Aorta (tissue), 5 donors: ENCODE measurements at regions not wholly inside any gene's neighbourhood (a gene's known extent, or its start where the extent isn't known, plus 50 kb on each side); places are given as distances from the start of the nearest gene placed in this dataset.

Source experiments
- ATAC-seq: fragments of 200-7000 bp; cut with Tn5 transposase; one replicate; pipeline ENCODE4 v1.9.1; 2022; ENCODE audit warnings: moderate library complexity; ENCODE audit not compliant: low FRiP score
- DNase-seq, 2 donors: peaks; one replicate each; pipeline ENCODE4 v3.0.0-alpha.2; 2020
- H3K27ac ChIP-seq, 2 donors: one replicate each; pipeline ENCODE4 v1.5.1; 2013; ENCODE audit warnings: low read length in 2 of 2, mild to moderate bottlenecking in 2 of 2, moderate library complexity in 2 of 2, control low read depth in 1 of 2, inconsistent platforms in 1 of 2, low read depth in 1 of 2
- H3K27me3 ChIP-seq, 2 donors: one replicate each; pipeline ENCODE4 v1.6.1; 2013; ENCODE audit warnings: control low read depth in 1 of 2, low read length in 1 of 2, mild to moderate bottlenecking in 1 of 2, moderate library complexity in 1 of 2; ENCODE audit not compliant: insufficient read depth in 2 of 2, control insufficient read depth in 1 of 2
- H3K36me3 ChIP-seq, 2 donors: one replicate each; pipeline ENCODE4 v1.6.1; 2013; ENCODE audit warnings: control low read depth in 1 of 2, low read length in 1 of 2, mild to moderate bottlenecking in 1 of 2; ENCODE audit not compliant: insufficient read depth in 2 of 2, control insufficient read depth in 1 of 2
- H3K4me1 ChIP-seq, 2 donors: one replicate each; pipeline ENCODE4 v1.6.1; 2013; ENCODE audit warnings: low read length in 2 of 2, control low read depth in 1 of 2, mild to moderate bottlenecking in 1 of 2, moderate library complexity in 1 of 2; ENCODE audit not compliant: insufficient read depth in 2 of 2, control insufficient read depth in 1 of 2
- H3K4me3 ChIP-seq, 2 donors: one replicate each; pipeline ENCODE4 v1.5.1; 2013; ENCODE audit warnings: low read length in 2 of 2, control low read depth in 1 of 2, mild to moderate bottlenecking in 1 of 2
- H3K9me3 ChIP-seq: one replicate; pipeline ENCODE4 v1.6.1; 2013; ENCODE audit warnings: mild to moderate bottlenecking, low read length; ENCODE audit not compliant: control insufficient read depth
- WGBS, 2 donors: extraction: QIAGEN DNeasy Blood & Tissue Kit; methylation state at CpG; one replicate each; pipeline ENCODE4 v1.1.7; 2013; 5-methylcytosine and 5-hydroxymethylcytosine counted together
- intact Hi-C, 2 donors: fragments of 100-400 bp; cut with DNase I; formaldehyde crosslinking; loops; one replicate each; pipeline versions ENCODE4 v1.14.2 to v1.15.0; 2022
- donor health status: healthy with polysubstance abuse.
- donor health status: Bipolar disorder and iron deficiency.
- donor health status: DM: no; HTN: no; CAD: no.
- donor health status: DM: no; HTN: no; CAD: no.
- donor health status: DM: yes; HTN: yes; CAD: no.

DNA sequence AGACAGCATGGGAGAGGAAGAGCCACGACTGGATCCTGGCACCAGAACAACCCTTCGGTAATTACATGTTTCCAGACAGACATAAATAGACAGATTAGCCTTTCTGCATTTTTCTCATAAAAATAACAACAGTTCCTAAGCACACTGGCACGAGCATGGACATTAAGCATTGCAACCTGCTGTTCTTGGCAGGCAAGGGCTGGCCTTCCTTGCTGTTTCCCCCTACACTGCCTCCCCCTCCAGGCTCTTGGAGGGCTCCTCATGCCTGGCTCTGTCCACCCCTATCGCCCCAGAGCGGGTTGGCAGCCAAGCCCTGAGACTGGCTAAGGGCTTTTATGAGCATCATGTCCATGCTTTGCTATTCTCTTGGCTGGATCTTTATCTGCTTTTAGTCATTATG, 89.6 kb downstream of the TTC32 start:
- DNase-seq (peak; percentile 84 to 86), ATAC-seq (peak; percentile 74)
- Histone ChIP-seq H3K4me3 (no peak overlapping the region), H3K27ac (peak overlapping the region in 1 of 2 donors; percentile 67), H3K36me3 (no peaks in the 10 kb centered on the region), H3K9me3 (no peaks in the 10 kb centered on the region), H3K27me3 (no peaks in the 10 kb centered on the region), H3K4me1 (peaks cover 0 to 3% of the 10 kb centered on the region in 2 donors)
- WGBS, 2 donors = 5 to 7% methylated on average over 5 of the region's 5 CpGs
- intact Hi-C loops = no loop called here

DNA sequence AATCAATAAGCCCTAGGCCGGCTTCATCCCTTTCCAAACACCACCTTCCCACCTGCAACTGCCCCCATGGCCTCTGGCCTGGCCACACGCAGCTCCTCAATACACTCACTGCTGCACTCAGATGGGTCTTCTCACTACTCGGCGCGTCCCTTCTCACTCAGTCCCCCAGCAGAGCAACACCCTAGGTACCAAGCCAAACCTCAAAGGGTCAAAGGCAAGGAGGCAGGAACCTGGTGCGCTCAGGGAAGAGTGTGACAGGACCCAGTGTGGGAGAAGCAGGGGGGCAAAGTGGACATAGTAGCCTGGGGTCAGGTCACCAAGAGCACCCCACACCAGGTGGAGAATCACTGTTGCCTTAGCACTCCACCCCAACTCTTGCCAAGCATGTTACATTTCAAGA, 90.6 kb downstream of the TTC32 start:
- no peaks in the 10 kb centered on the region for H3K9me3 ChIP-seq
- peak overlapping the region; percentile 10 to 29 for H3K27ac ChIP-seq
- H3K36me3 ChIP-seq = no peaks in the 10 kb centered on the region
- intact Hi-C loops = no loop called here
- ATAC-seq = no peak
- H3K4me3 ChIP-seq = no peak overlapping the region
- no peak for DNase-seq
- WGBS, 2 donors = 99% methylated on average over 6 of the region's 6 CpGs
- H3K27me3 ChIP-seq = no peaks in the 10 kb centered on the region
- H3K4me1 ChIP-seq = peaks cover 0 to 3% of the 10 kb centered on the region in 2 donors

DNA sequence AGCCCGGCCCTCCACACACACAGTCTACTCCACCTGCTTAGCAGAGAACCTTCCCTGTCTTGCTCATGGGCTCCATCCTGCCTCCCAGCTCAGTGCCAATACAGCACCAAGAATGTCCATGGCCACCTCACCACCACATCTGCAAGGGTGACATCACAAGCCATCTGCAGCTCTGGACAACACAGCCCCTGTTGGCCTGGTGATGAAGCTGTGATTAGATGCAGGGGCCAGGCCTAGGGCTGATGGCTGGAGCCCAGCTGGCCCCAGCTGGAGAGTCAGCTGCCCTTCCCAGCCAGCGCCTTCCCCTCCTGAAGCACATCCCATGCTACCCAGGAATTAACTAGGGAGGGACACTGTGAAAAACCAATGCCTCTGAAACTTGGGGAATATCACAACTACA, 91.1 kb downstream of the TTC32 start:
- peak overlapping the region in 1 of 2 donors; percentile 10 for H3K27ac ChIP-seq
- no peaks in the 10 kb centered on the region for H3K9me3 ChIP-seq
- peaks cover 0 to 3% of the 10 kb centered on the region in 2 donors for H3K4me1 ChIP-seq
- DNase-seq (no peak), ATAC-seq (peak; percentile 2)
- no peak overlapping the region for H3K4me3 ChIP-seq
- intact Hi-C loops = no loop called here
- no peaks in the 10 kb centered on the region for H3K27me3 ChIP-seq
- WGBS, 2 donors = 46 to 55% methylated on average over 2 of the region's 2 CpGs
- H3K36me3 ChIP-seq = no peaks in the 10 kb centered on the region

DNA sequence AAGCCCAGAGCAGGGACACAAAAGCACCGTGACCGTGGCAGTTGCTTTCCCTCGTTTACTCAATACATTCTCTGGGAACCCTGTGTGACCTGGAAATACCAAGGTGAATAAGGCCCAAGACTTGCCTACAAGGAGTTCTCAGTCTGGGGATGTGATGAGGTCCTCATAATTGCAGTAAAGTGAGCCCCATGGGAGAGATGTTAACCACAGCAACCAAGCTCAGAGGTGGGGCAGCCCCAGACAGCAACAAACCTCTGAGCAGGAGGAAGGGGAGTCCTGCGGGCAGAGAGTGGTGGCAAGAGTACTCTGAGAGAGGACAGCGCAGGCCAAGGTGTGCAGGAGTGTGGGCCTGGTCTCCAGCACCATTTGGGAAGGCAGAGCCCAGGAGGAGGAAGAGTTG, 91.6 kb downstream of the TTC32 start:
- 67 to 75% methylated on average over 5 of the region's 5 CpGs for WGBS, 2 donors
- Histone ChIP-seq H3K27me3 (no peaks in the 10 kb centered on the region), H3K36me3 (no peaks in the 10 kb centered on the region), H3K9me3 (no peaks in the 10 kb centered on the region), H3K4me1 (peaks cover 0 to 3% of the 10 kb centered on the region in 2 donors), H3K27ac (peak overlapping the region; percentile 15 to 61), H3K4me3 (no peak overlapping the region)
- DNase-seq (no peak), ATAC-seq (no peak)
- intact Hi-C loops = no loop called here

DNA sequence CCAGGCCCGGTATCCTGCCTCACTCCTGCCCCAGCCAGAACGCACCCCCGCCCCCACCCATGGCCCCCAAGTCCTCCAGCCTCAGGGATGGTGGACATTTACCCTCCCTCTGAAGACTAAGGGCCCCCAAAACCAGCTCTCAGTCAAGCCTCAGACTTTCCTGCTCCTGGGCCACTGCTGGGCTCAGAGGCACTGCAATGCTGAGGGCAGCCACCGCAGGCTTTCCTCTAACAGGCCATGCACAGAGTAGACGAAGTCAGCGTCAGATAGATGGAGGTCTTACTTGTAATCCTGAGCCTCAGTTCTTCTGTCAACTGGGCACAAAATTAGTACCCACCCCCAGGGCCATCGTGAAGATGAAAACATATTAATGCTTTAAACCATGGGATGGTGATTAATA, 92.6 kb downstream of the TTC32 start:
- no peaks in the 10 kb centered on the region for H3K9me3 ChIP-seq
- no peaks in the 10 kb centered on the region for H3K36me3 ChIP-seq
- no peaks in the 10 kb centered on the region for H3K27me3 ChIP-seq
- no peak for DNase-seq
- WGBS, 2 donors = 93 to 94% methylated on average over 7 of the region's 7 CpGs
- peak overlapping the region; percentile 15 to 28 for H3K27ac ChIP-seq
- no peak for ATAC-seq
- peaks cover 0 to 2% of the 10 kb centered on the region in 2 donors for H3K4me1 ChIP-seq
- no peak overlapping the region for H3K4me3 ChIP-seq
- intact Hi-C loops = no loop called here

GRCh38 chr2:19807866-19808265, 93.9 kb downstream of the TTC32 start:
- peak overlapping the region; percentile 76 to 84 for H3K27ac ChIP-seq
- peaks cover 0 to 2% of the 10 kb centered on the region in 2 donors for H3K4me1 ChIP-seq
- H3K4me3 ChIP-seq = no peak overlapping the region
- no peaks in the 10 kb centered on the region for H3K9me3 ChIP-seq
- ATAC-seq (no peak), DNase-seq (no peak)
- no peaks in the 10 kb centered on the region for H3K36me3 ChIP-seq
- 2 to 11% methylated on average over 3 of the region's 3 CpGs for whole genome bisulfite sequencing, 2 donors
- H3K27me3 ChIP-seq = no peaks in the 10 kb centered on the region
- intact Hi-C loops = no loop called here

DNA sequence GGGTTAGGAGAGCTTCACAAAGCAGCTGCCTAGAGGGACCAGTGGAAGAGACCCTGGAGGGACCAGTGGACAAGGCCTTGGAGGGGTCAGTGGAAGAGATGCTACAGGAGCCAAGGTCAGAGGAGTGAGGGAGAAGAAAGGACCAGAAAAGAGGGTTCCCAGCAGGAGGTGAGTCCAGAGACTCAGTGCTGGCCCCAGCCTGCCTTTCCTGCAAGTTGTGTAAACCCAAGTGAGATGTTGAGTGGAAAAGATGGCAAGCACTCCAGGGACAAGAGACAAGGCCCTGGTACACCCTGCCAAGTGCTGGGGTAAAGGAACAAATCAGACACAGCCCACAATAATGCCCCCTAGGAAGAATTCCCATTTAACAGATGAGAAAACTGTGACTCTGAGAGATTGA, 94.4 kb downstream of the TTC32 start:
- intact Hi-C loops = no loop called here
- H3K27ac ChIP-seq = peak overlapping the region; percentile 76 to 84

GRCh38 chr2:19806591-19806990, 95.2 kb downstream of the TTC32 start:
- DNase-seq (no peak), ATAC-seq (no peak)
- H3K4me1 ChIP-seq = no peaks in the 10 kb centered on the region
- no peak overlapping the region for H3K4me3 ChIP-seq
- intact Hi-C loops = no loop called here
- no peaks in the 10 kb centered on the region for H3K9me3 ChIP-seq
- no peaks in the 10 kb centered on the region for H3K36me3 ChIP-seq
- no peaks in the 10 kb centered on the region for H3K27me3 ChIP-seq
- H3K27ac ChIP-seq = peak overlapping the region; percentile 76 to 84
- 66% methylated on average over 2 of the region's 2 CpGs for WGBS, 2 donors

More for the DNA sequence above, 94.4 kb downstream of the TTC32 start:
- Histone ChIP-seq H3K27me3 (no peaks in the 10 kb centered on the region), H3K36me3 (no peaks in the 10 kb centered on the region), H3K9me3 (no peaks in the 10 kb centered on the region), H3K4me3 (no peak overlapping the region), H3K4me1 (peaks cover 0 to 2% of the 10 kb centered on the region in 2 donors)
- no peak for ATAC-seq
- DNase-seq = no peak

DNA sequence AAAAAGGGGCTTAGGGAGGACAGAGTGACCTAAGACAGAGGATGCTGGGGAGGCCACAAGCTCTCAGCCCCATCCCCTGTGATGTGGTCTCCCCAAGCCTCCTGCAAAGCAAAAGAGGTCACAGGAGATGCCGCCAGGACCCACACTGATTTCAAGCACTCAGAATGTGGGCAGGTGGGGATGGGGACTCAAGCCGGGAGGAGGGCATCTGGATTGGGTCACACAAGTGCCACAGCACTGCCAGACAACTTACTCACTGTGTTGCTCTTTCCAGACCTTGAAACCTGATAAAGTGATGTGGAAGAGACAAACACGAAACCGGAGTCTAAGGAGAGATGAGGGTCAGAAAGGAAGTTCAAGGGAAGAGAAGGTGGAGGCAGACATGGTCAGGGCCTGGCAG, 95.7 kb downstream of the TTC32 start:
- H3K27ac ChIP-seq = peak overlapping the region; percentile 76 to 84
- H3K4me3 ChIP-seq = no peak overlapping the region

More for the DNA sequence above, 95.7 kb downstream of the TTC32 start:
- no peaks in the 10 kb centered on the region for H3K27me3 ChIP-seq
- intact Hi-C loops = no loop called here
- ATAC-seq = no peak
- no peaks in the 10 kb centered on the region for H3K4me1 ChIP-seq
- no peaks in the 10 kb centered on the region for H3K36me3 ChIP-seq
- 4 to 7% methylated on average over 4 of the region's 4 CpGs for WGBS, 2 donors
- no peaks in the 10 kb centered on the region for H3K9me3 ChIP-seq
- no peak for DNase-seq
